ENCODE measurements at regions not wholly inside any gene's neighbourhood (a gene's known extent, or its start where the extent isn't known, plus 50 kb on each side); places are given as distances from the start of the nearest gene placed in this dataset.

DNA sequence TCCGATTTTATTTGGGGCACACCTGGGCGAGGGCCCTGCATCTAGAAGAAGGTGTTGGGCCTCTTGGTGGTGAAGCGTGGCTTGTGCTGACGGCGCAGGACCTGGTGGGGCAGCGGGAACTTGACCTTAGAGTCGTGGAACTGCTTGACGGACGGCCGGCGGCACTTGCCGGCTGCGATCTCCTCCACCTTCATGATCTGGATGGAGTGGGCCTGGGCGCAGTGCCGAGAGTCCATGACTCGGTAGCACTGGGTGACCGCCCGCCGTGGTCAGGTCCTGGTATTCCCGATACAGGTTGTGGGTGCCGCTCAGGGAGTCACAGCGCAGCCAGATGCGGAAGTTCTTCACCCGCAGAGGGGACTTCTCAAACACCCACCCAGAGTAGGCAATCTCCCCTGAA, 56.8 kb upstream of the ALG13 start:
- TF ChIP-seq CTCF (IDR thresholded peaks at IDR 0.05) (no peak), CHD2 (IDR thresholded peaks at IDR 0.05; ENCODE audit: low read length, partially characterized antibody) (no peak), GATA2 (CRISPR knock-in tag; IDR thresholded peaks at IDR 0.05) (no peak), POLR2AphosphoS5 (IDR thresholded peaks at IDR 0.05; ENCODE audit: low read depth, low read length) (no peak), ELF1 (IDR thresholded peaks at IDR 0.05) (no peak)
- TF ChIP-seq, protein P1, sequence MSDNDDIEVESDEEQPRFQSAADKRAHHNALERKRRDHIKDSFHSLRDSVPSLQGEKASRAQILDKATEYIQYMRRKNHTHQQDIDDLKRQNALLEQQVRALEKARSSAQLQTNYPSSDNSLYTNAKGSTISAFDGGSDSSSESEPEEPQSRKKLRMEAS (IDR thresholded peaks at IDR 0.05; ENCODE audit: low read depth), result no peak

Measured in SK-N-SH (cell line).